Loucy (cell line): ENCODE measurements at regions not wholly inside any gene's neighbourhood (a gene's known extent, or its start where the extent isn't known, plus 50 kb on each side); places are given as distances from the start of the nearest gene placed in this dataset.

ENCODE experiments used
- EZH2phosphoT487 ChIP-seq: fragments of 200-600 bp; IDR thresholded peaks from 2 replicates; pipeline ENCODE4 v1.6.1; 2018; ENCODE audit warnings: antibody characterized with exemption, mild to moderate bottlenecking, moderate library complexity, borderline replicate concordance
- TF ChIP-seq, protein P1 (sequence below): fragments of 200-600 bp; sonication (generic); conservative IDR thresholded peaks from 2 replicates; pipeline ENCODE4 v1.5.1; 2014; ENCODE audit warnings: mild to moderate bottlenecking, antibody characterized with exemption, low read length

- TF ChIP-seq, protein P1, sequence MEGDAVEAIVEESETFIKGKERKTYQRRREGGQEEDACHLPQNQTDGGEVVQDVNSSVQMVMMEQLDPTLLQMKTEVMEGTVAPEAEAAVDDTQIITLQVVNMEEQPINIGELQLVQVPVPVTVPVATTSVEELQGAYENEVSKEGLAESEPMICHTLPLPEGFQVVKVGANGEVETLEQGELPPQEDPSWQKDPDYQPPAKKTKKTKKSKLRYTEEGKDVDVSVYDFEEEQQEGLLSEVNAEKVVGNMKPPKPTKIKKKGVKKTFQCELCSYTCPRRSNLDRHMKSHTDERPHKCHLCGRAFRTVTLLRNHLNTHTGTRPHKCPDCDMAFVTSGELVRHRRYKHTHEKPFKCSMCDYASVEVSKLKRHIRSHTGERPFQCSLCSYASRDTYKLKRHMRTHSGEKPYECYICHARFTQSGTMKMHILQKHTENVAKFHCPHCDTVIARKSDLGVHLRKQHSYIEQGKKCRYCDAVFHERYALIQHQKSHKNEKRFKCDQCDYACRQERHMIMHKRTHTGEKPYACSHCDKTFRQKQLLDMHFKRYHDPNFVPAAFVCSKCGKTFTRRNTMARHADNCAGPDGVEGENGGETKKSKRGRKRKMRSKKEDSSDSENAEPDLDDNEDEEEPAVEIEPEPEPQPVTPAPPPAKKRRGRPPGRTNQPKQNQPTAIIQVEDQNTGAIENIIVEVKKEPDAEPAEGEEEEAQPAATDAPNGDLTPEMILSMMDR = no peak
- no peak for TF ChIP-seq EZH2phosphoT487
Observed at GRCh38 chr6:34638834-34639736, 57.5 kb downstream of the ILRUN start.
